ENCODE measurements at regions not wholly inside any gene's neighbourhood (a gene's known extent, or its start where the extent isn't known, plus 50 kb on each side); places are given as distances from the start of the nearest gene placed in this dataset.
A peak's percentile ranks its signal among the peaks of the same experiment; 100 is the strongest.

DNA sequence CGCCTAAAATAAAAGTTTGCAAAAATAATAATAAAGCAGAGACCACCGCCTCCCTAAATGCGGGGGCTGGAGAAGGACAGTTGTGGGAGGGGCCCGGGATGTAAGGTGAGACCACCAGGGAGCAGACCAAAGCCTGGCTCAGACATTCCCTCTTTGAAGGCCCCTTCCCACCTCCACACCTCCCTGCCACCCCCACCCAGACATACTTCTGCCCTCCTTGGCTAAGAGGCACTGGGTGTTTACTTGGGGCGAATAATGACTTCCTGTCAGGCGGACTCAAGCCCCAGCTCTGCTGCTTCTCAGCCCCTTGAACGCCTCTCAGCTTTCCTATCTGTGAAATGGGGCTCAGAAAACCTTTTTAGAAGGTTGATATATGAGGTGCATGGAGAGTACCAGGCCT, 58.8 kb upstream of the GGTA1 start:
- no peaks in the 10 kb centered on the region for H3K79me2 ChIP-seq (ENCODE audit: control insufficient read depth in 1 of 2, insufficient read depth in 2 of 2, low read length in 2 of 2)
- H3K14ac ChIP-seq (ENCODE audit: insufficient read length) = no peak overlapping the region
- no peak overlapping the region for H3K56ac ChIP-seq (replicated peaks; ENCODE audit: insufficient read length, low read depth, low read length)
- no peak overlapping the region for H3K18ac ChIP-seq (ENCODE audit: extremely low read depth, low read length)
- peaks cover 0 to 13% (median 9%) of the 10 kb centered on the region in 4 experiments; a peak in 5 of 7 replicates for H3K4me1 ChIP-seq (replicated peaks in 1 of 4; ENCODE audit: control insufficient read depth in 3 of 4, insufficient read depth in 4 of 4, low read length in 3 of 4)
- DNase-seq (ENCODE audit: low read depth in 1 of 2, low spot score in 2 of 2) (no peak), FAIRE-seq (no peak)
- no peak overlapping the region for H3K4ac ChIP-seq (replicated peaks; ENCODE audit: insufficient read length, low read depth, low read length)
- ChIA-PET POLR2A (ENCODE audit: partially characterized antibody) (interaction anchor here (2.6 kb wide), 1 partner anchor 40 kb away, joined by 9 read pairs; no protein-coding TSS in a partner anchor), CTCF (ENCODE audit: partially characterized antibody) (interaction anchor here (1.0 to 5.8 kb wide), 8 partner anchors 10 to 128 kb away, joined by 3 to 30 read pairs (median 9); no protein-coding TSS in a partner anchor)
- H3K9ac ChIP-seq (replicated peaks in 1 of 4; ENCODE audit: extremely low read depth in 1 of 4, low read depth in 3 of 4, low read length in 3 of 4) = no peak overlapping the region
- H3K9me3 ChIP-seq (ENCODE audit: insufficient read depth in 2 of 2, low read depth in 1 of 2, low read length in 1 of 2) = no peaks in the 10 kb centered on the region
- no peaks in the 10 kb centered on the region for H3K36me3 ChIP-seq (ENCODE audit: control insufficient read depth in 2 of 4, insufficient read depth in 4 of 4, low read length in 3 of 4)
- no peak overlapping the region for H3K4me3 ChIP-seq (ENCODE audit: extremely low read depth in 1 of 4, insufficient read depth in 2 of 4, low read depth in 3 of 4, low read length in 4 of 4)
- H2AFZ ChIP-seq (ENCODE audit: low read length) = no peak overlapping the region
- no peak overlapping the region for H2BK20ac ChIP-seq (ENCODE audit: low read length)
- H2BK120ac ChIP-seq (replicated peaks; ENCODE audit: low read depth, low read length) = no peak overlapping the region
- H3K27me3 ChIP-seq (replicated peaks in 1 of 4; ENCODE audit: control insufficient read depth in 3 of 4, extremely low read depth in 1 of 4, insufficient read depth in 3 of 4, low read length in 3 of 4) = no peaks in the 10 kb centered on the region; a peak in 1 of 7 replicates
- H2BK5ac ChIP-seq (ENCODE audit: low read depth, low read length) = no peak overlapping the region
- no peak overlapping the region for H2BK12ac ChIP-seq (ENCODE audit: low read depth, low read length)
- H4K91ac ChIP-seq (replicated peaks; ENCODE audit: insufficient read length, low read length) = no peak overlapping the region
- 0 out of 4 replicates have a peak overlapping the region, but pooled peaks of 1 of the 2 experiments have one; percentile 42 for H3K4me2 ChIP-seq (ENCODE audit: insufficient read depth in 1 of 2, low read depth in 2 of 2, low read length in 2 of 2)
- no peak overlapping the region for H3K23ac ChIP-seq (ENCODE audit: insufficient read length)
- no peak overlapping the region for H4K5ac ChIP-seq (ENCODE audit: insufficient read length, low read depth, low read length)
- WGBS, 2 experiments (ENCODE audit: extremely low coverage in 1 of 2, insufficient coverage in 1 of 2, insufficient read length in 1 of 2, insufficient replicate concordance in 2 of 2, low coverage in 1 of 2, low lambda C conversion rate in 2 of 2, missing lambda C conversion rate in 1 of 2) = 71% methylated on average over 7 of the region's 7 CpGs; no CpG with 5 or more reads in 1 of the 2 experiments
- no peak overlapping the region for H2AK5ac ChIP-seq (ENCODE audit: low read depth, low read length)
- peaks cover 0 to 2% of the 10 kb centered on the region in 2 experiments for H4K20me1 ChIP-seq (replicated peaks in 1 of 2; ENCODE audit: control insufficient read depth in 1 of 2, insufficient read depth in 2 of 2, low read length in 2 of 2)
- H3K23me2 ChIP-seq (ENCODE audit: low read depth, low read length) = no peaks in the 10 kb centered on the region; the same call in 1 of the 2 replicates
- no peak overlapping the region for H3K27ac ChIP-seq (ENCODE audit: low read depth, low read length)
- no peak overlapping the region for H2BK15ac ChIP-seq (ENCODE audit: low read length)
- no peak overlapping the region for H4K8ac ChIP-seq (ENCODE audit: extremely low read depth, insufficient read depth, low read length)
- H3K79me1 ChIP-seq (ENCODE audit: low read depth, low read length) = no peaks in the 10 kb centered on the region
- no peak for TF ChIP-seq MAFK (IDR thresholded peaks at IDR 0.05; ENCODE audit: low read depth, low read length)
- no peak for TF ChIP-seq JUND (IDR thresholded peaks at IDR 0.05; ENCODE audit: low read length)
- no peak for TF ChIP-seq EP300 (IDR thresholded peaks at IDR 0.05; ENCODE audit: borderline replicate concordance in 1 of 2, low read depth in 2 of 2, low read length in 2 of 2)
- TF ChIP-seq, protein P1, sequence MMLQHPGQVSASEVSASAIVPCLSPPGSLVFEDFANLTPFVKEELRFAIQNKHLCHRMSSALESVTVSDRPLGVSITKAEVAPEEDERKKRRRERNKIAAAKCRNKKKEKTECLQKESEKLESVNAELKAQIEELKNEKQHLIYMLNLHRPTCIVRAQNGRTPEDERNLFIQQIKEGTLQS (IDR thresholded peaks at IDR 0.05; ENCODE audit: insufficient read depth, low read depth, low read length) = no peak
- no peak for TF ChIP-seq SIN3A (conservative IDR thresholded peaks at IDR 0.05 in 1 of 2, IDR thresholded peaks at IDR 0.05 in 1 of 2; ENCODE audit: low read depth in 1 of 2, low read length in 2 of 2)
- TF ChIP-seq CEBPB (IDR thresholded peaks at IDR 0.05; ENCODE audit: low read depth, low read length) = no peak
- no peak for TF ChIP-seq PHF8 (conservative IDR thresholded peaks at IDR 0.05; ENCODE audit: low read depth, low read length)
- no peak for TF ChIP-seq BACH1 (IDR thresholded peaks at IDR 0.05; ENCODE audit: low read length)
- no peak for TF ChIP-seq EZH2 (IDR thresholded peaks at IDR 0.05; ENCODE audit: low read depth, low read length, severe bottlenecking)
- TF ChIP-seq POLR2AphosphoS5 (IDR thresholded peaks at IDR 0.05; ENCODE audit: low read depth, low read length) = no peak
- no peak for TF ChIP-seq FOSL1 (IDR thresholded peaks at IDR 0.05; ENCODE audit: insufficient read depth, low read depth, low read length)
- TF ChIP-seq RBBP5 (IDR thresholded peaks at IDR 0.05; ENCODE audit: borderline replicate concordance, low read depth, low read length) = no peak
- TF ChIP-seq SRF (IDR thresholded peaks at IDR 0.05; ENCODE audit: low read depth, low read length) = no peak
- TF ChIP-seq TAF1 (IDR thresholded peaks at IDR 0.05; ENCODE audit: low read depth, low read length) = no peak
